HG02938 (cell line): ENCODE measurements at regions not wholly inside any gene's neighbourhood (a gene's known extent, or its start where the extent isn't known, plus 50 kb on each side); places are given as distances from the start of the nearest gene placed in this dataset.

Experiments
- ATAC-seq: cut with Tn5 transposase; IDR thresholded peaks from one replicate; pipeline ENCODE4 v1.9.1; 2021; ENCODE audit warnings: mild to moderate bottlenecking, moderate library complexity; ENCODE audit not compliant: unreplicated experiment

DNA sequence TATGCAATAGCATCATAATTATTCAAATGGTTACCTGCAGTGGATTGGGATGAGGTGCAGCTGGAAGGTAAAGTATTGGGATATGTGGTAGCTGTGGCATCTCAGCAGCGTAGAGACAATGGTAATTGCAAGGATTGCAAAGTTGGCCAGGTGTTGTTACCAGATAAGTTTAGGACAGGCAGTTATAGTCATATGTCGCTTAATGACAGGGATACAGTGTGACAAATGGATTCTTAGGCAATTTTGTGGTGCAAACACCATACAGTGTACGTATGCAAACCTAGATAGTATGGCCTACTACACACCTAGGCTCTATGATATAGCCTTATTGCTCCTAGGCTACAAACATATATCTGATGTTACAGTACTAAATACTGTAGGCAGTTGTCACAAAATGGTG is 163.5 kb upstream of the LYZL2 start:
- no peak for ATAC-seq

DNA sequence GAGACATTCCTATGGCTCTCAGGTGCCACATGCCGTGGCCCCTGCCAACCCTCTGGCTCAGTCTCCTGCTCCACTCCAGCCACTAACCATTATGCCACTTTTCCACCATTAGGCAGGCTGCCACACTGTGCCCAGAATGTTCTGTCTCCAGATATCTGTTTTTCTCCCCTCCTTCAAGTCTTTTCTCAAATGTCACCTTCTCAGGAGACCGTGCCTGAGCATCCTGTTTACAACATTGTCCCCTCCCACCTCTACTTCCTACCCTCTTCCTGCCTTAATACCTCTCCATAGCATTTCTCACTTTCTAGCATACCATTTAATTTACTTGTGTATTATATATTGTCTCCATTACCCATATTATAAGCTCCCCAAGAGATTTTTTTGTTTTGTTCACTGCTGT is 162.5 kb upstream of the LYZL2 start:
- ATAC-seq = no peak

DNA sequence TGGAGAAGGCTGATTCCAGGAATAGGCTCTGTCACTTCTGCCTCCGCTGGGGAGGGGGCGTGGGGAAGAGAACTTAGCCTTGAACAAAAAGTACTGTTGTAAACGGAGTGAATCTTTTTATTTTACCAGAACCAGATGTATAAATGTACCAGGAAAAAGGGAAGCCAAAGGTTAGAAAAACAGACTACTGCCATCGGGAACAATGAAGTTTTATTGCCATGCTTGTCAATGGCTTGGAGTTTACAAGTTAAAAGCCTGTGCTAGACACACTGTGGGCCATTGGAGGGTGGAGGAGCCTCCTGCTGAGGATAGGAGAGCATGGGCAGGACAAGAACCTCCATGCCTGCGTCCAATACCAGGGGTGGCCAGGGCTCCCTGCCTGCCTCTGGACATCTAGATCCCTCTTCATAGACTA is 161.7 kb upstream of the LYZL2 start:
- no peak for ATAC-seq

DNA sequence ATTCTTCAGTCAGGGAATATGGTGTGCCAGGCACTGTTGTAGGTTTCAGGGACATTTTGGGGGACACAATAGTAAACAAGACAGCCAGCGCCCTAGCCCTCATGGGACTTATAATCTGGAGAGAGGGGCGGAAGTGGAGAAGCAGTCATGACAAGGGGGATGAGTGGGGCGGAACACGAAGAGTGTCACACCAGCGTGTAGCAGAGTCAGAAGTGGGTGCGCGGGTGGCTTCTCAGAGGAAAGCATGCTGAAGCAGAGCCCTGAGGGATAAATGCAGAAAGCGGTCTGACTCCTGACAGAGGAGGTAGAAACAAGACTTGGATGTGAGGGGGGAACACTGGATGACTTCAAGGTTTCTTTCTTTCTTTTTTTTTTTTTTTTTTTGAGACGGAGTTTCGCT is 160.3 kb upstream of the LYZL2 start:
- no peak for ATAC-seq

DNA sequence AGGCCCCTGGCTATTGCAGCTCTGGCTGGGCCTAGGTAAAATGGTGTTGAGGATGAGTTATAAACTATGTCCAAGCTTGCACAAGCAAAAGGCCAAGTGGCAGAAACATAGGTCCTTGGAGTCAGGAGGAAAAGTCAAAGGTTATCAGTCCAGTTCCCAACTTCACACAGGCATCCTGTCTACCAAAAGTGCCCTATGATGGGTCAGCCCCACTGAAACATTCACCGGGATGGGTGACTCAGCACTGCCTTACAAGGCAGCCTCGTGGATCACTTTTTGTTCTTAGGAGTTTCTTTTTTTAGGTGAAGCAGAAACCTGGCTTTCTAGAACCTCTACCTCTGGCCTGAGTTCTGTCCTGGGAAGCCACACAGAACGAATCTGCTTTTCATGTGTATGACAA is 158.8 kb upstream of the LYZL2 start:
- ATAC-seq = no peak

DNA sequence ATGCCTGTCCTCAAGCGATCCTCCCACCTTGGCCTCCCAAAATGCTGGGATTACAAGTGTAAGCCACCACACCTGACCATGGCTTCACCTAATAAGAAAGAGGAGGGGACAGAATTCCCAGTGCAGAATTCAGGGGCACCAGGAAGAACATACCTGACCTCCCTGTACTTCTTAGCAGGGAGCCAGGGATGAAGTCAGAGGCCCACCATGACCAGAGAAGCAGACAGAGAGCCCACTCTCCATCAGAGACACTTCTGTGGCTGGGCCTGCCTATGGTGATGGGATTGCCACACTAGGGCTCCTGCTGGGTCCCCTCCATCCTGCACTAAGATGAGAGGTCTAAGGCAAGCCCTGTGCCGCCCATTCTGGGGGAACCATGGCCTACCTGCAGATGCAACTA is 157.4 kb upstream of the LYZL2 start:
- ATAC-seq = no peak

DNA sequence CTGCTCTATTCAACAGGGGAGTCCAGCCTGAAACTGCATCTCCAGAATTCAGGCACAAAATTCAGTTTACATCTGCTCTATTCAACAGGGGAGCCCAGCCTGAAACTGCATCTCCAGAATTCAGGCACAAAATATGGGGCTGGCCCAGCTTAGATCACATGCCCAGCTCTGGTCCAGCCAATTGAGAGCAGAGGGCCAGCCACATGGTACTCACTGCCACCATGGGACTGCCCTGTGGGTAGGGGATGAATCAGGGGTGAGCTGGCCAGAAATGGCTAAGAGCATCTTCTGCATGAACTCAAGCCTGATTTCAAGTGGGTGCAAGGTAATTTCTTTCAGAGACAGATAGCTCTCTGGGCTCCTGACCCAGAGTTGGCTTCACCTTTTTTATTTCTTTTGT is 156.6 kb upstream of the LYZL2 start:
- no peak for ATAC-seq

DNA sequence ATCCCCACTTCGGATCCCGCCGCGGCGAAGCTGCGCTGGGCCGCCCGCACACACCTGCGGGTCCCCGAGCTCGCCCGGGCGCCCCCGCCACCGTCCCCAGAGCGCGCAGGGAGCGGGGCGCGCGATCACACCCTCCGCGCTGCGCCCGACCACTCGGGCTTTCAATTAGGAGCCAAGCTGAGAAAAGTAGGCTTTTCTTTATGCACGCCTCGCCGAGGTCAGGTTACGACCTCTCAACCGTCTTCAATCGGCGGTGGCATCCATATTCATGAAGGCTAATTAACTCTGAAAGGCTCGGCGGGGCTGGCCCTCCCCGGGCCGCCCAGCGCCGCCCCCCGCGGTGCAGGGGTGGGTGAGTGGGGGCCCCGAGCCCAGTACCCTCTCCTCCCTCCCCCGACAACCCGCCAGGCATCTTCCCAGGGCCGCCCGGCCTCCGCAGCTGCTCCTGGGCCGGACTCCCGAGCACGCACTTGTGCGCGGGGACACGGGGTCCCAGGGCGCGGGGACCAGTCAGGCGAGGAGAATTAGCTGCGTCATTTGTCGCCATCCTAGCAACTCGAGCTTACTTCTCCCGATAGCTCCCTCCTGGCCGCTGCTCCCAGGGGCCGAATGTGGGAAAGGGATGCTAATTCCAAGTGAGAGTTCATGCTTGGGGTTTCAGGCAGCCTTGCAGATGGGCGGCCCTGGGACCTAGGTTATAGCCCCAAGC is 155.5 kb upstream of the LYZL2 start:
- no peak for ATAC-seq

DNA sequence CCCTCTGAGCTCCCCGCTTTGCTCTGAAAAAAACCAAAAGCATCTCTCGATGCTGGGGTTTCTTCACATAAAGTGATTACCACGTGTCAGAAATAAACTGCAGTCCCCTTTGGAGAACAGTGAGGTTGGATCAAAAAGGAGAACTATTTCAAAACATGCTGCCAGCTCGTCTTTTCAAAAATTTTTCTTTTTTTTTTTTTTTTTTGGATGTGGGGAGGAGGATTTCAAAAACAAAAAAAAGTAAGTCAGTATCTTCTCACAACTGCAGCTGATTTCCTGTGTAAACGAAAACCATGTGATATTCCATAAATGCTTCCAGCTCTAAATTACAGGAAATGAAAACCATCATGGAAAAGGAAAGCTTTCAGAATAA is 155.0 kb upstream of the LYZL2 start:
- no peak for ATAC-seq

DNA sequence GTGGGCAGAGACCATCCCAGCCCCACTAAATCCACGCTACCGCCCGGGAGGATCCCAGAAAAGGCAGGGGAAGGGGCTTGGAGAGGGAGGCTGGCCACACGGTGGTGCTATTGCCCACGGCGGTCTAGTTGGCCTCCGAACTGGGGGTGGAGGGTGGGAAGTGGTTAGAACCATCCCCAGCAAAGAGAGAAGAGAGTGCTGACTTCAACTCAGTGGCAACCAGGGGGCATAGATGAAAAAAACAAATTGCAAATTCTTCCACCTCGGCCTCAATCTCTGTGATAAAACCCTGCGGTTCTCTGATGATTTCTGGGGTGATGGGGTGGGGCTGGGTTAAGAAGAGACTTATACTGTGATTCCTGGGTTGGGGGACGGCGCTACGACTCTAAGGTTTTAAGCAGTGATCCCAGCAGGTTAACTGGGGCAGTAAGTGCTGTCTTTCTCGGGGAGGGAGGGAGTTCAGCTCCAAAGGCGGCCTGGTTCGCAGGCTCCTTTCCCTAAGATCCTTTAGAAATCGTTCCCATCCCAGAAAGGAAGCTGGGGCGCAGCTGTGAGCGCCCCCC is 154.5 kb upstream of the LYZL2 start:
- ATAC-seq = no peak

DNA sequence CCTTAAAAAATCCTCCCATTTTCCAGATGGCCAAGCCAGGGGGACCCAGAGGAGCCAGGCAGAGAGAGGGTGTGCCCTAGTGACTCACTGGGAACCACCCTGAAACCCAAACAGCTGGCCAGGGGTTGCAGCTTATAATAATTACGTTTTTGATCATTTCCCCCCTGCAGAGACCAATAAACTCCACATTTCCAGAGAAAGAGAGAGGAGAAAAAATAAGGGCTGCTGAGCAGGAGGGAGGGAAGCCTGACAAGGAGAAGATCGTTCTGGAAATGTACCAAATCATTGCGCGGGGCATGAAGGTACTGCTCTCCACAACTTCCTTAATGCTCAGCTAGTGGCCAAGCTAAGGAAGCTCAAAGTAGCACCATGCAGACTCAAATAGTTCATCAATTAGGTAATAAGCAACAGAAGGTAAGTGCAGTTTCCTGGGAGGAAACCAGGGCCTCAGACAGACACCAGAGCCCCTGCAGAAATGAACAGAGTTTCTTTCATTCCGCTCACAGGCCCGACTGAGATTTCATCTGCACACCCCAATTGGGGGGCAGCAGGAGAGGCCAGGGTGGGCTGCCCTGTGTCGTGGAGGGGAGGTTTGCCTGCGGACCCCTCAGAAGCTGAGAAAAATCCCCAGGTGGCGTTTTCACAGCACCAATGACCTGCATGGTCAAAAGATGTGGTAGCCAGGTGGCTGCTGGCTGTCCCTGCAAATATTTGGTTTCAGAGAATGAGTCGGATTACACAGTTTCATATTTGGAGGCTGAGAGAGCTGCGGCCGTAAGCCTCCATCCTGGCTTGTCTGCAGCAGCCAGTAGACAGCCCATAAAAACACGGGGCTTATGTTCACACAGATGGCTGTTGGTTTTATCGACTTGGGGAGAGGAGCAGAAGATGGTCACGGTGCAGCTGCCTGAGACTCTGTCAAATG is 153.2 kb upstream of the LYZL2 start:
- ATAC-seq = peak; percentile 72

DNA sequence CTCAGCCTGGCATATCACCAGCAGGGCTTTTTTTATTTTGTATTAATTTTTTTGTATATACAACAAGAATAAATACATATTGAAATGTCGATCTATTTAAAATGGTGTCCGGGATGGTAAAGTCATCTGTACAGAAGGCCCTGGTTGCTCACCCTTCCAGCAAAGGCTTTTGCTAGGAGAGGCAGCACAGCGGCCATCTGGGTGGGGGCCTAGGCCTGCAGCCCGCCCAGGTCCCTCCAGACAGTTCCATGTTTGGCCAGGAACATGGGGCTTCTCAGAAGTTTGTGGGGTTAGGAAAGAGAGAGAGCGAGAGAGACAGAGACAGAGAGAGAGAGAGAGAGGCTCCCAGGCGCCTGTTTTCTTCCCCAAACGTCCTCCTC is 152.6 kb upstream of the LYZL2 start:
- ATAC-seq = no peak

DNA sequence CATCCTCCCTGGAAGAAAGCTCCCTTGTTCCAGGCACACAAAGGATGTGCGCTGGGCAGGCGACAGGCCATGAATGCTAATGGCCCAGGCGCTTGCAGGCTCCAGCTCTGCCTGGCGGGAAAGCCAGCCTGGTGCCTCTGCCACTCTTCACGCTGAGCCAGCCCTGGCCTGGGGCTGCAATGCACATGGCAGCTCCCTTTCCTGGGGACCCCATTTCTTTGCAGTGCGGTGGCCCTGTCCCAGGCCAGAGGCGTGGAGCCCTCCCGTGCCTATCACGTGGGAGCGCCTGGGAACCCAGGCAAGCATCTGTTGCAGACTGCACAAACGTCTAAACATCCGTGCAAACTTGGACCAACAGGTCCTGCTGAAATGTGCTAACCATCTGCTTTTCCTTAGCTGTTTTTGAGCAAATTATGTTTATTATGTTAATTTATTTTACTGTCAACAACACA is 152.1 kb upstream of the LYZL2 start:
- ATAC-seq = no peak

DNA sequence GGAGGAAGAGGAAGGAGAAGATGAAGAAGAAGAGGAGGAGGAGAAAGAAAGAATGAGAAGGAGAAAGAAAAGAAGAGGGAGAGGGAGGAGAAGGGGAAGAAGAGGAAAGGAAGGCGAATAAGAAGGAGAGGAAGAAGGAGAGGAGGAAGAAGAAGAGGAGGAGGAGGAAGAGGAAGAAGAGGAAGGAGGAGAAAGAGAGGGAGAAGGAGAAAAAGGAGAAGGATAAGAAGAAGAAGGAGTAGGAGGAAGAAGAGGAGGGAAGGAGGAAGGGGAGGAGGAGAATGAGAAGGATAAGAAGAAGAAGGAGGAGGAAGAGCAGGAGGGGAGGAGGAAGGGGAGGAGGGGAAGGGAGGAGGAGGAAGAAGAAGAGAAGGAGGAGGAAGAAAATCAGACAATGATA is 149.2 kb upstream of the LYZL2 start:
- ATAC-seq = no peak

DNA sequence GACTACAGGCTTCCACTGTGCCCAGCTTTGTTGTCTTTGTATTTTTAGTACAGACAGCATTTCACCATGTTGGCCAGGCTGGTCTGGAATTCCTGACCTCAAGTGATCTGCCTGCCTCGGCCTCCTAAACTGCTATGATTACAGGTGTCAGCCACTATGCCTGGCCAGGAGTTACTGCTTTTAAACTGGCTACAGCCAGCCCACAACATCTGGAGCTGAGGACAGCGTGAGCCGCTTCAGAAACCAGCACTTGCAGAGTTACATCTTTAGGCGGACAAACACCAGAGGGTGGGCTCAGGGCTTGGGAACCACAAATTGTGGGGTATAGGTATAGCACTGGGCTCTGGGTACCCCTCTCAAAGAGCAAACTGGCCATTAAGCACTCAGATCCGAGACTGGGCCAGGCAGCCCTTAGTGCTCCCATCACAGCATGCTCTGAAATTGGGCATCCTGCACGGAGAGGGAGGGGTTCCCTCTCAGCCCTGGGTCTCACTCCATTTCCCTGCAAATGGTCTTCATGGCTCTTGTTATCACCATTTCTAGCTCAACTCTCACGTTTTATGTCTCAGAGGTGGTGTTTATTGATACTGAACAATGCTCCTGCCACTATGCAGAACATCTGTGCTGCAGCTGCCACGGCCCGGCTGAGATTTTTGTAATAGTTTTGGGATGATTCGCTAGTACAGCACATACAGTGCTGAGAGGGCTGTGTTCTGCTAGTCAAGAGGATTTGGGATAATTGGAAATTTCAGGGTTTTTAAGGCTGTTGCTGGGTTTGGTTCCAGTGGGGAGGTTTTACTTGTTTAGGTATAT is 146.4 kb upstream of the LYZL2 start:
- ATAC-seq = no peak

DNA sequence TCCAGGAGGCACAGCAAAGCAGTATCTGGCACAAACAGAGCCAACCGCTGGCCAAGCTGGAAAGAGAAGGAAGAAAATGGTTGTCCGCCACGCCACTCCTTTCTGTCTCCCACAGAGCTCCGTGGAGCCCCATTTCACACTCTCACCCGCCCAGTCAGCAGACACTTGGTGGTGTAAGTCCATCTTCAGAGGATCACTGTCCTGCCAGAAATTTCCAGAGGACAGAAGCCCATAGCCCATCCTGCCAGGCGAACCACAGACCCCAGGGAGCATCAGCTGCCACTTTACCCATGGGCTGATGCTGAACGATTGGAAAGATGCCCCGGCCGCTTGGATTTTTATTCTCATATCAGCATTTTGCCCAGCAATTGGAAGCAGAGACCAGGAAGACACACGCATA is 144.7 kb upstream of the LYZL2 start:
- no peak for ATAC-seq

DNA sequence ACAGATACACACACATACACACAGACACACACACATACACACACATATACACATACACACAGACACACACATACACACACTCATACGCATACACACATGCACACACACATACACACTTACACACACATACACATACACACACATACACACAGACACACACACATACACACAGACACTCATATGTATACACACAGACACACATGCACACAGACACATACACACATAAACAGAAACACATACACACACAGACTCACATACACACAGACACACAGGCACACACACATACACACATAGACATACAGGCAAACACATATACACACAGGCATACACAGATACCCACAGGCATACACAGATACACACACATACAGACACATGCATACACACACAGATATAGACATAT is 143.9 kb upstream of the LYZL2 start:
- ATAC-seq = no peak

DNA sequence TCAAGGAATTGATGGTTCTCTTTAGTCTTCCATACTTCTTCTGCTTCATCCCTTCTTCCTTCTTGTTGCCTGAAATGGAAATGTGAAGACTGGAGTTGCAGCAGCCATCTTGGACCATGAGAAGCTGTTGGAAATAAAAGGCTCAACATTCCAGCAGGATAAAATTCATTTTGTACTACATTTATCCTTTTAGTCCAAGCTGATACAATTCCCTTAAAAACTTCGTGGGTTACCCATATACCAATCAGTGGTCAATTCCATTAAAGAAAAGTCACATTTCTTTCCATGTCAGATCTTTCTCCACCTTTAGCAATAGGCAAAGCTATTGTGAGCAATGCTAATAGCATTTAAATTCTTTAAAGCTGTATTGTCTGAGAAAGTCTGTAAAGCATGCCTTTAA is 141.3 kb upstream of the LYZL2 start:
- no peak for ATAC-seq

DNA sequence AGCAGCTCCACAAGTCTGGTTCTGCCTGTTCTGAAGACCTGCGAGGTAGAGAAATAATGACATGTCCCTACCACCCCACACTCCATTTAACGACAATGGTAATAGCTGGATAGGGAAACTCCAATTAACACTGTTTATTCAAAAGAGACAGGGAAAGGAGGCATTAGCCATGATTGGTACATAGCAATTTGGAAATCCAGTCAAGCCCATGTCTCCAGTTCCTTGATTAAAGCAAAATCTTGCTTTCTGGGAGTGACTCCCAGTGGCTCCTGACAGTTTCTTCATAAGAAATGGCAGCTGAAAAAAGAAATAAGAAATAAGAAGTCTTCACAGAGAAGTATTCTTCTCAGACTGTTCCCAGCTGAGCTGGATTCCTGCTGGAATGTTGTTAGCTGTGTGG is 140.7 kb upstream of the LYZL2 start:
- ATAC-seq = no peak

DNA sequence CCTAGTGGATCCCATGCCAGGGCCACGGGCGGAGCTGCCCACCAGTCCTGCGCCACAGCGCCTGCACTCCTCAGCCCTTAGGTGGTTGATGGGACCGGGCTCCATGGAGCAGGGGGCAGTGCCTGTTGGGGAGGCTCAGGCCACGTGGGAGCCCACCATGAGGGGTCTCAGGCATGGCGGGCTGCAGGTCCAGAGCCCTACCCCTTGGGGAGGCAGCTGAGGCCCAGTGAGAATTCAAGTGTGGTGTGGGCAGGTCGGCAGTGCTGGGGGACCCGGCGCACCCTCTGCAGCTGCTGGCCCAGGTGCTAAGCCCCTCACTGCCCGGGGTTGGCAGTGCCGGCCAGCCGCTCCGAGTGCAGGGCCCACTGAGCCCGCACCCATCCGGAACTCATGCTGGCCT is 139.8 kb upstream of the LYZL2 start:
- ATAC-seq = no peak

DNA sequence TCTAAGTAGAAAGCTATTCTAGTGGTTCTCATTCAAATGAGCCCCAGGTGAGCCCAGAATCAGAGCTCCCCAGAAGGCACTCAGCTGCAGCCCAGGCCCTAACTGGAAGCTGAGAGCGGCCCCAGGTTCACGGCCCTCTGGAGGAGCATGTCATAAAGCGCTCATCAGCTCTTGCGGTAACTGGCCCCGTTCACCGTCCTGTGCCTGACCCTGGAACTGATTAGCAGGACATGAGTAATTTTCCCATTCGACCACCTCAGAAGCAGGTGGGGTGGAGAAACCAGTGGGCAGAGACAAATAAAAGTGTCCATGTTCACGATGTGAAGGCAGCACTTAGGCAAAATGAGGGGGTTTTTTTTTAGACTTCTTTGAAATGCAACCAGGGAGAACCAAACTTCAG is 136.1 kb upstream of the LYZL2 start:
- ATAC-seq = no peak
